ENCODE measurements at regions not wholly inside any gene's neighbourhood (a gene's known extent, or its start where the extent isn't known, plus 50 kb on each side); places are given as distances from the start of the nearest gene placed in this dataset.

GRCh38 chr6:22804620-22805261 is 235.4 kb downstream of the HDGFL1 start:
- no peak for ATAC-seq (ENCODE audit: insufficient read depth, low read depth)

GRCh38 chr6:22807261-22807660 is 237.9 kb downstream of the HDGFL1 start:
- no peak overlapping the region for H2AFZ ChIP-seq (ENCODE audit: low read depth, low read length)
- no peaks in the 10 kb centered on the region for H3K4me1 ChIP-seq (ENCODE audit: insufficient read depth, low read length)
- no peaks in the 10 kb centered on the region for H3K79me2 ChIP-seq (ENCODE audit: insufficient read depth, low read length)
- no peaks in the 10 kb centered on the region for H3K36me3 ChIP-seq (ENCODE audit: insufficient read depth, low read length)
- H3K9ac ChIP-seq (ENCODE audit: low read depth, low read length): no peak overlapping the region
- no peak overlapping the region for H3K27ac ChIP-seq (ENCODE audit: low read length)
- no peaks in the 10 kb centered on the region for H3K9me3 ChIP-seq (ENCODE audit: insufficient read depth, low read length, severe bottlenecking)
- TF ChIP-seq EZH2 (IDR thresholded peaks at IDR 0.05; ENCODE audit: borderline replicate concordance, low read depth, low read length, severe bottlenecking): no peak
- TF ChIP-seq, protein P1, sequence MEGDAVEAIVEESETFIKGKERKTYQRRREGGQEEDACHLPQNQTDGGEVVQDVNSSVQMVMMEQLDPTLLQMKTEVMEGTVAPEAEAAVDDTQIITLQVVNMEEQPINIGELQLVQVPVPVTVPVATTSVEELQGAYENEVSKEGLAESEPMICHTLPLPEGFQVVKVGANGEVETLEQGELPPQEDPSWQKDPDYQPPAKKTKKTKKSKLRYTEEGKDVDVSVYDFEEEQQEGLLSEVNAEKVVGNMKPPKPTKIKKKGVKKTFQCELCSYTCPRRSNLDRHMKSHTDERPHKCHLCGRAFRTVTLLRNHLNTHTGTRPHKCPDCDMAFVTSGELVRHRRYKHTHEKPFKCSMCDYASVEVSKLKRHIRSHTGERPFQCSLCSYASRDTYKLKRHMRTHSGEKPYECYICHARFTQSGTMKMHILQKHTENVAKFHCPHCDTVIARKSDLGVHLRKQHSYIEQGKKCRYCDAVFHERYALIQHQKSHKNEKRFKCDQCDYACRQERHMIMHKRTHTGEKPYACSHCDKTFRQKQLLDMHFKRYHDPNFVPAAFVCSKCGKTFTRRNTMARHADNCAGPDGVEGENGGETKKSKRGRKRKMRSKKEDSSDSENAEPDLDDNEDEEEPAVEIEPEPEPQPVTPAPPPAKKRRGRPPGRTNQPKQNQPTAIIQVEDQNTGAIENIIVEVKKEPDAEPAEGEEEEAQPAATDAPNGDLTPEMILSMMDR (IDR thresholded peaks at IDR 0.05; ENCODE audit: borderline replicate concordance, extremely low read depth, low read length, poor library complexity, severe bottlenecking): no peak
- H3K4me3 ChIP-seq (ENCODE audit: low read depth in 1 of 2, low read length in 2 of 2): no peak overlapping the region
- no peak overlapping the region for H3K4me2 ChIP-seq (ENCODE audit: insufficient read depth, low read length)
- ATAC-seq (ENCODE audit: insufficient read depth, low read depth): no peak
- no peaks in the 10 kb centered on the region for H4K20me1 ChIP-seq (ENCODE audit: insufficient read depth, low read length)
- no peak for DNase-seq
- H3K27me3 ChIP-seq (ENCODE audit: insufficient read depth, low read length, poor library complexity): no peaks in the 10 kb centered on the region

More at GRCh38 chr6:22804620-22805261, 235.4 kb downstream of the HDGFL1 start:
- H3K27ac ChIP-seq (ENCODE audit: low read length): no peak overlapping the region
- H4K20me1 ChIP-seq (ENCODE audit: insufficient read depth, low read length): no peaks in the 10 kb centered on the region
- H3K27me3 ChIP-seq (ENCODE audit: insufficient read depth, low read length, poor library complexity): no peaks in the 10 kb centered on the region
- no peak overlapping the region for H3K4me2 ChIP-seq (ENCODE audit: insufficient read depth, low read length)
- TF ChIP-seq, protein P1 (IDR thresholded peaks at IDR 0.05; ENCODE audit: borderline replicate concordance, extremely low read depth, low read length, poor library complexity, severe bottlenecking): no peak
- TF ChIP-seq EZH2 (IDR thresholded peaks at IDR 0.05; ENCODE audit: borderline replicate concordance, low read depth, low read length, severe bottlenecking): no peak
- no peak overlapping the region for H3K9ac ChIP-seq (ENCODE audit: low read depth, low read length)
- no peaks in the 10 kb centered on the region for H3K79me2 ChIP-seq (ENCODE audit: insufficient read depth, low read length)
- no peak overlapping the region for H3K4me3 ChIP-seq (ENCODE audit: low read depth in 1 of 2, low read length in 2 of 2)
- no peaks in the 10 kb centered on the region for H3K36me3 ChIP-seq (ENCODE audit: insufficient read depth, low read length)
- H2AFZ ChIP-seq (ENCODE audit: low read depth, low read length): no peak overlapping the region
- no peaks in the 10 kb centered on the region for H3K4me1 ChIP-seq (ENCODE audit: insufficient read depth, low read length)
- no peak for DNase-seq
- no peaks in the 10 kb centered on the region for H3K9me3 ChIP-seq (ENCODE audit: insufficient read depth, low read length, severe bottlenecking)

- H3K4me1 ChIP-seq (ENCODE audit: insufficient read depth, low read length): no peaks in the 10 kb centered on the region
- TF ChIP-seq EZH2 (IDR thresholded peaks at IDR 0.05; ENCODE audit: borderline replicate concordance, low read depth, low read length, severe bottlenecking): no peak
- TF ChIP-seq, protein P1 (IDR thresholded peaks at IDR 0.05; ENCODE audit: borderline replicate concordance, extremely low read depth, low read length, poor library complexity, severe bottlenecking): no peak
- H3K36me3 ChIP-seq (ENCODE audit: insufficient read depth, low read length): no peaks in the 10 kb centered on the region
- H4K20me1 ChIP-seq (ENCODE audit: insufficient read depth, low read length): no peaks in the 10 kb centered on the region
- H3K4me3 ChIP-seq (ENCODE audit: low read depth in 1 of 2, low read length in 2 of 2): no peak overlapping the region
- ATAC-seq (ENCODE audit: insufficient read depth, low read depth) (no peak), DNase-seq (no peak)
- H3K9ac ChIP-seq (ENCODE audit: low read depth, low read length): no peak overlapping the region
- H3K27ac ChIP-seq (ENCODE audit: low read length): no peak overlapping the region
- H3K27me3 ChIP-seq (ENCODE audit: insufficient read depth, low read length, poor library complexity): no peaks in the 10 kb centered on the region
- H3K4me2 ChIP-seq (ENCODE audit: insufficient read depth, low read length): no peak overlapping the region
- no peak overlapping the region for H2AFZ ChIP-seq (ENCODE audit: low read depth, low read length)
- no peaks in the 10 kb centered on the region for H3K79me2 ChIP-seq (ENCODE audit: insufficient read depth, low read length)
- no peaks in the 10 kb centered on the region for H3K9me3 ChIP-seq (ENCODE audit: insufficient read depth, low read length, severe bottlenecking)
Measured at GRCh38 chr6:22807818-22808217, 238.5 kb downstream of the HDGFL1 start.

Measured in DND-41 (cell line).